ENCODE measurements at regions not wholly inside any gene's neighbourhood (a gene's known extent, or its start where the extent isn't known, plus 50 kb on each side); places are given as distances from the start of the nearest gene placed in this dataset.

GRCh38 chr4:160969925-160970324 is 1193.9 kb downstream of the FSTL5 start:
- no peaks in the 10 kb centered on the region for H3K9me3 ChIP-seq (ENCODE audit: control insufficient read depth in 1 of 2, low read length in 2 of 2)
- H3K36me3 ChIP-seq (ENCODE audit: control insufficient read depth in 1 of 2, insufficient read depth in 2 of 2, low read length in 2 of 2): no peaks in the 10 kb centered on the region
- no peak overlapping the region for H3K4me3 ChIP-seq (ENCODE audit: low read depth in 1 of 2, low read length in 2 of 2)
- H3K4me1 ChIP-seq (ENCODE audit: control insufficient read depth in 1 of 2, insufficient read depth in 2 of 2, low read length in 2 of 2): no peaks in the 10 kb centered on the region
- H3K27ac ChIP-seq (ENCODE audit: low read length): no peak overlapping the region
- no peaks in the 10 kb centered on the region for H3K27me3 ChIP-seq (ENCODE audit: low read depth, low read length)

- H3K4me3 ChIP-seq (ENCODE audit: low read depth in 1 of 2, low read length in 2 of 2): no peak overlapping the region
- H3K36me3 ChIP-seq (ENCODE audit: control insufficient read depth in 1 of 2, insufficient read depth in 2 of 2, low read length in 2 of 2): no peaks in the 10 kb centered on the region
- H3K4me1 ChIP-seq (ENCODE audit: control insufficient read depth in 1 of 2, insufficient read depth in 2 of 2, low read length in 2 of 2): no peaks in the 10 kb centered on the region
- H3K27ac ChIP-seq (ENCODE audit: low read length): no peak overlapping the region
- no peaks in the 10 kb centered on the region for H3K9me3 ChIP-seq (ENCODE audit: control insufficient read depth in 1 of 2, low read length in 2 of 2)
- H3K27me3 ChIP-seq (ENCODE audit: low read depth, low read length): no peaks in the 10 kb centered on the region
These were observed 1183.7 kb downstream of the FSTL5 start for GRCh38 chr4:160980091-160980490.

DNA sequence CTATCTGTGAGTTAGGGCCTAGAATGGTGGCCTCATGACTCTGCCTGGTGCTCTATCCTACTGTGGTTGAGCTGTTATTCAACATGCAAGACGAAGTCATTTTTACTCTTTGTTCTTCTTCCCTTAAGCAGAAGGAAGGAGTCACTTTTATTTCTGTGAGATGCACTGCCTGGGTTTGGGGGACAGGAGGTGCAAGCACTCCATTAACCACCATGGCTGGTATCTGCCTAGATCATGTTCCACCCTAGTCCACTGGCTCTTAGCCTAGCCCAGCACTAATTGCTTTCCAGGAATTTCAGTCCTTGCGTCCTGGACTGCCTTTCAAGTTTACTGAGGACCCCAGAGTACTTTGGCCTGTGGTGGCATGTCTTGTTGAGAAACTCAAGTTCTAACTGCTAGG is 1182.7 kb downstream of the FSTL5 start:
- H3K36me3 ChIP-seq (ENCODE audit: control insufficient read depth in 1 of 2, insufficient read depth in 2 of 2, low read length in 2 of 2): no peaks in the 10 kb centered on the region
- H3K4me1 ChIP-seq (ENCODE audit: control insufficient read depth in 1 of 2, insufficient read depth in 2 of 2, low read length in 2 of 2): no peaks in the 10 kb centered on the region
- no peaks in the 10 kb centered on the region for H3K9me3 ChIP-seq (ENCODE audit: control insufficient read depth in 1 of 2, low read length in 2 of 2)
- no peak overlapping the region for H3K4me3 ChIP-seq (ENCODE audit: low read depth in 1 of 2, low read length in 2 of 2)
- H3K27me3 ChIP-seq (ENCODE audit: low read depth, low read length): no peaks in the 10 kb centered on the region
- H3K27ac ChIP-seq (ENCODE audit: low read length): no peak overlapping the region

DNA sequence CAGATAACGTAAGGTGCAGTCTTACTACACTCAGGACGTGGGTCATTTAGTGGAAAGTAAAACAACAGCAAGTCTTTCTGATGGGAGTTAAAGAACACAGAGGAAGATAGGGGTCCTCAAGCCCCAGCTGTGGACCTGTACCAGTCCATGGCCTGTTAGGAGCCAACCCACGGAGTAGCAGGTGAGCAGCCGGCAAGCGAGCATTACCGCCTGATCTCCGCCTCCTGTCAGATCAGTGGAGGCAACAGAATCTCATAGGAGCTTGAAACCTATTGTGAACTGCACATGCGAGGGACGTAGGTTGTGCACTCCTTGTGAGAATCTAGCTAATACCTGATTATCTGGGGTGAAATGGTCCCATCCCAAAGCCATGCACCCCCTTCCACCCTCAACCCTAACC is 1180.8 kb downstream of the FSTL5 start:
- Histone ChIP-seq H3K36me3 (ENCODE audit: control insufficient read depth in 1 of 2, insufficient read depth in 2 of 2, low read length in 2 of 2) (no peaks in the 10 kb centered on the region), H3K4me1 (ENCODE audit: control insufficient read depth in 1 of 2, insufficient read depth in 2 of 2, low read length in 2 of 2) (no peaks in the 10 kb centered on the region), H3K4me3 (ENCODE audit: low read depth in 1 of 2, low read length in 2 of 2) (no peak overlapping the region), H3K27ac (ENCODE audit: low read length) (no peak overlapping the region), H3K27me3 (ENCODE audit: low read depth, low read length) (no peaks in the 10 kb centered on the region), H3K9me3 (ENCODE audit: control insufficient read depth in 1 of 2, low read length in 2 of 2) (no peaks in the 10 kb centered on the region)

- Histone ChIP-seq H3K4me3 (ENCODE audit: low read depth in 1 of 2, low read length in 2 of 2) (no peak overlapping the region), H3K4me1 (ENCODE audit: control insufficient read depth in 1 of 2, insufficient read depth in 2 of 2, low read length in 2 of 2) (no peaks in the 10 kb centered on the region), H3K36me3 (ENCODE audit: control insufficient read depth in 1 of 2, insufficient read depth in 2 of 2, low read length in 2 of 2) (no peaks in the 10 kb centered on the region), H3K27ac (ENCODE audit: low read length) (no peak overlapping the region), H3K27me3 (ENCODE audit: low read depth, low read length) (no peaks in the 10 kb centered on the region), H3K9me3 (ENCODE audit: control insufficient read depth in 1 of 2, low read length in 2 of 2) (peaks cover 0 to 3% of the 10 kb centered on the region in 2 donors)
These were observed 1161.4 kb downstream of the FSTL5 start for GRCh38 chr4:161002386-161002785.

- Histone ChIP-seq H3K27ac (ENCODE audit: low read length) (no peak overlapping the region), H3K27me3 (ENCODE audit: low read depth, low read length) (no peaks in the 10 kb centered on the region), H3K4me1 (ENCODE audit: control insufficient read depth in 1 of 2, insufficient read depth in 2 of 2, low read length in 2 of 2) (no peaks in the 10 kb centered on the region), H3K9me3 (ENCODE audit: control insufficient read depth in 1 of 2, low read length in 2 of 2) (peaks cover 0 to 3% of the 10 kb centered on the region in 2 donors), H3K4me3 (ENCODE audit: low read depth in 1 of 2, low read length in 2 of 2) (no peak overlapping the region), H3K36me3 (ENCODE audit: control insufficient read depth in 1 of 2, insufficient read depth in 2 of 2, low read length in 2 of 2) (no peaks in the 10 kb centered on the region)
These were observed 1160.3 kb downstream of the FSTL5 start for GRCh38 chr4:161003418-161004057.

DNA sequence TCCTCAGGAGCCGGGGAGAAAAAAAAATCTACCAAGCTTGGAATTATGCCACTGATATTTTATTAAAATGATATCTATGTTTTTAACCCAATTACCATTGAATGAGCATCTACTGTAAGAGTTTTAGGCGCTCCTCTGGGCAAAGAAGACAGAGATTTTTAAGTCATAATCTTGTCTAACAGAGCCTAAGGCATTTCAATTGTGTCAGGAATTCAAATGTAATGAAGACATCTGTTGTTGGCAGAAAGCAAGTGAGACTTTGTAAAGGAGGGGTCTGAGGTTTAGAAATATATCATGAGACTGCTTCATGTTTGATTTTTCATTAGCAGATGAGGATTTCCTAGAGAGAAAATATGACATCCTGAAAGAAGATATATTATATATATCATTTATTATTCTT is 1158.1 kb downstream of the FSTL5 start:
- peaks cover 0 to 3% of the 10 kb centered on the region in 2 donors for H3K9me3 ChIP-seq (ENCODE audit: control insufficient read depth in 1 of 2, low read length in 2 of 2)
- no peaks in the 10 kb centered on the region for H3K4me1 ChIP-seq (ENCODE audit: control insufficient read depth in 1 of 2, insufficient read depth in 2 of 2, low read length in 2 of 2)
- H3K4me3 ChIP-seq (ENCODE audit: low read depth in 1 of 2, low read length in 2 of 2): no peak overlapping the region
- H3K27ac ChIP-seq (ENCODE audit: low read length): no peak overlapping the region
- H3K36me3 ChIP-seq (ENCODE audit: control insufficient read depth in 1 of 2, insufficient read depth in 2 of 2, low read length in 2 of 2): no peaks in the 10 kb centered on the region
- H3K27me3 ChIP-seq (ENCODE audit: low read depth, low read length): no peaks in the 10 kb centered on the region

- Histone ChIP-seq H3K27me3 (ENCODE audit: low read depth, low read length) (no peaks in the 10 kb centered on the region), H3K4me3 (ENCODE audit: low read depth in 1 of 2, low read length in 2 of 2) (no peak overlapping the region), H3K27ac (ENCODE audit: low read length) (no peak overlapping the region), H3K9me3 (ENCODE audit: control insufficient read depth in 1 of 2, low read length in 2 of 2) (no peaks in the 10 kb centered on the region), H3K4me1 (ENCODE audit: control insufficient read depth in 1 of 2, insufficient read depth in 2 of 2, low read length in 2 of 2) (no peaks in the 10 kb centered on the region), H3K36me3 (ENCODE audit: control insufficient read depth in 1 of 2, insufficient read depth in 2 of 2, low read length in 2 of 2) (no peaks in the 10 kb centered on the region)
These were observed 1155.3 kb downstream of the FSTL5 start for GRCh38 chr4:161008527-161008926.

GRCh38 chr4:161010227-161010626 is 1153.6 kb downstream of the FSTL5 start:
- Histone ChIP-seq H3K9me3 (ENCODE audit: control insufficient read depth in 1 of 2, low read length in 2 of 2) (no peaks in the 10 kb centered on the region), H3K27me3 (ENCODE audit: low read depth, low read length) (no peaks in the 10 kb centered on the region), H3K4me1 (ENCODE audit: control insufficient read depth in 1 of 2, insufficient read depth in 2 of 2, low read length in 2 of 2) (no peaks in the 10 kb centered on the region), H3K4me3 (ENCODE audit: low read depth in 1 of 2, low read length in 2 of 2) (no peak overlapping the region), H3K27ac (ENCODE audit: low read length) (no peak overlapping the region), H3K36me3 (ENCODE audit: control insufficient read depth in 1 of 2, insufficient read depth in 2 of 2, low read length in 2 of 2) (no peaks in the 10 kb centered on the region)
